Upper lobe of left lung (tissue), 6 donors: ENCODE measurements at regions not wholly inside any gene's neighbourhood (a gene's known extent, or its start where the extent isn't known, plus 50 kb on each side); places are given as distances from the start of the nearest gene placed in this dataset.

Experiments used
- ATAC-seq, 2 donors: fragments of 200-7000 bp; cut with Tn5 transposase; one replicate each; pipeline ENCODE4 v1.9.1; 2022; ENCODE audit warnings: mild to moderate bottlenecking in 2 of 2, moderate library complexity in 2 of 2; ENCODE audit not compliant: low FRiP score in 2 of 2
- DNase-seq, 2 donors: peaks; one replicate each; pipeline ENCODE4 v3.0.0-alpha.2; 2019 to 2020
- H3K27ac ChIP-seq, 4 donors: fragments of 200-600 bp; sonication (generic); one replicate each; pipeline ENCODE4 v1.5.1; 2016 to 2019
- H3K27me3 ChIP-seq, 4 donors: fragments of 200-600 bp; sonication (generic); one replicate each; pipeline ENCODE4 v1.5.1; 2017 to 2019
- H3K36me3 ChIP-seq, 4 donors: fragments of 200-600 bp; sonication (generic); one replicate each; pipeline ENCODE4 v1.5.1; 2016 to 2019
- H3K4me1 ChIP-seq, 4 donors: fragments of 200-600 bp; sonication (generic); one replicate each; pipeline ENCODE4 v1.5.1; 2018 to 2019
- H3K4me3 ChIP-seq, 4 donors: fragments of 200-600 bp; sonication (generic); one replicate each; pipeline ENCODE4 v1.5.1; 2017 to 2019; ENCODE audit warnings: mild to moderate bottlenecking in 2 of 4, moderate library complexity in 1 of 4
- H3K9me3 ChIP-seq, 4 donors: fragments of 200-600 bp; sonication (generic); one replicate each; pipeline ENCODE4 v1.5.1; 2018 to 2019
- EP300 ChIP-seq, 4 donors: sonication (generic); formaldehyde crosslinking; IDR thresholded peaks; one replicate each; pipeline ENCODE4 v1.5.1; 2017; ENCODE audit warnings: antibody characterized with exemption in 4 of 4, control low read depth in 2 of 4
- POLR2A ChIP-seq, 4 donors: fragments of 450-650 bp; IDR thresholded peaks; one replicate each; pipeline ENCODE4 v1.5.1; 2016 to 2017; ENCODE audit warnings: antibody characterized with exemption in 4 of 4, mild to moderate bottlenecking in 2 of 4
- POLR2AphosphoS5 ChIP-seq, 2 donors: sonication (generic); formaldehyde crosslinking; IDR thresholded peaks; one replicate each; pipeline ENCODE4 v1.5.1; 2017; ENCODE audit warnings: antibody characterized with exemption in 2 of 2
- WGBS, 2 donors: methylation state at CpG; one replicate each; pipeline ENCODE4 v1.1.5; 2017 to 2018; 5-methylcytosine and 5-hydroxymethylcytosine counted together
- TF ChIP-seq, protein P1 (sequence below), 6 experiments: fragments of 450-650 bp in 4 of 6; fragments of 200-600 bp in 2 of 6; sonication (generic) in 2 of 6; IDR thresholded peaks; one replicate each; pipeline ENCODE4 v1.5.1; 2016 to 2019; ENCODE audit warnings: antibody characterized with exemption in 6 of 6
- donor health status: DM: no; HTN: no; CAD: no; lungs with moderate emphysema.
- donor health status: DM: no; HTN: yes; CAD: no; lungs with severe emphysema.

DNA sequence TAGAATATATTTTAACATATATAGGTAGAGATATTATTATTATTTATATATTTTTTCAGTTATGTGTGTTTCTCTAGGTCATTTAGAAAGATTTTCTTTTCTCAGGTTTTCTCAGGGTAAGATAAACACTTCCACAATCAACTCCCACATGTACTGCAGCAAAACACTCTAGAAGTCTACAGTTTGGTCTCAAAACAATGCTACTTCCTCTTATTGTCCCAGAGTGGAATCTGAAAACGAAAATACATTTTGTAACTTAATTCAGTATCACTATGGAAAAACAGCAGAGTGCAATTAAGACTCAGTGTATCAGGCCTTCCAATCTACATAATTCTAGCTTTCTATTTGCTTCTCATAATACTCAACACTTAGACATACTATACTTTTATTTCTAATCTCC, 190.1 kb upstream of the SLC35G4 start:
- Histone ChIP-seq H3K4me3 (no peak overlapping the region), H3K4me1 (no peaks in the 10 kb centered on the region), H3K27me3 (no peaks in the 10 kb centered on the region), H3K9me3 (no peaks in the 10 kb centered on the region), H3K27ac (no peak overlapping the region), H3K36me3 (no peaks in the 10 kb centered on the region)
- WGBS, 2 donors: 26 to 44% methylated on average over 1 of the region's 1 CpG
- ATAC-seq: no peak
- no peak for DNase-seq
- TF ChIP-seq POLR2A (IDR thresholded peaks at IDR 0.05) (no peak), EP300 (IDR thresholded peaks at IDR 0.05) (no peak), POLR2AphosphoS5 (IDR thresholded peaks at IDR 0.05) (no peak)
- TF ChIP-seq, protein P1, sequence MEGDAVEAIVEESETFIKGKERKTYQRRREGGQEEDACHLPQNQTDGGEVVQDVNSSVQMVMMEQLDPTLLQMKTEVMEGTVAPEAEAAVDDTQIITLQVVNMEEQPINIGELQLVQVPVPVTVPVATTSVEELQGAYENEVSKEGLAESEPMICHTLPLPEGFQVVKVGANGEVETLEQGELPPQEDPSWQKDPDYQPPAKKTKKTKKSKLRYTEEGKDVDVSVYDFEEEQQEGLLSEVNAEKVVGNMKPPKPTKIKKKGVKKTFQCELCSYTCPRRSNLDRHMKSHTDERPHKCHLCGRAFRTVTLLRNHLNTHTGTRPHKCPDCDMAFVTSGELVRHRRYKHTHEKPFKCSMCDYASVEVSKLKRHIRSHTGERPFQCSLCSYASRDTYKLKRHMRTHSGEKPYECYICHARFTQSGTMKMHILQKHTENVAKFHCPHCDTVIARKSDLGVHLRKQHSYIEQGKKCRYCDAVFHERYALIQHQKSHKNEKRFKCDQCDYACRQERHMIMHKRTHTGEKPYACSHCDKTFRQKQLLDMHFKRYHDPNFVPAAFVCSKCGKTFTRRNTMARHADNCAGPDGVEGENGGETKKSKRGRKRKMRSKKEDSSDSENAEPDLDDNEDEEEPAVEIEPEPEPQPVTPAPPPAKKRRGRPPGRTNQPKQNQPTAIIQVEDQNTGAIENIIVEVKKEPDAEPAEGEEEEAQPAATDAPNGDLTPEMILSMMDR (IDR thresholded peaks at IDR 0.05): no peak

DNA sequence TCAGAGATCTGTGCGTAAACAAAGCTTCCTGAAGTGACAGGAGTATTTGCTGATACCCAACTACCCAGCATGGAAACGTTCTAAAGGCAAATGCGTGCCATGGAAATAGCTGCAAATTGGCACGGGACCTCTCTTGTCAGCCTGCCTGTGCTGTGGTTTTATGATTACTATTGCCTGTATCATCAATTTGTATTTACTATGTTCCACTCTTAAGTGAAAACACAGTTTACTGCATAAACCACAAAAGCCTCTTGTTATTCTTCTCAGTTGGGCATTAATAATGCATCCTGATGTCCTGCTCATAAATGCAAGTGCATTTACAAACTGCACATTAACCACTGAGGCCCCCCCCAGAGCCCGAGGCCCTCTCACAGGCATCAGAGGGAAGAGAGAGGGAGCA, 196.6 kb upstream of the SLC35G4 start:
- WGBS, 2 donors: 45 to 64% methylated on average over 5 of the region's 5 CpGs
- DNase-seq: no peak
- Histone ChIP-seq H3K27ac (no peak overlapping the region), H3K27me3 (no peaks in the 10 kb centered on the region), H3K4me1 (no peaks in the 10 kb centered on the region), H3K9me3 (no peaks in the 10 kb centered on the region), H3K36me3 (no peaks in the 10 kb centered on the region), H3K4me3 (no peak overlapping the region)
- TF ChIP-seq, protein P1 (IDR thresholded peaks at IDR 0.05): no peak
- no peak for TF ChIP-seq POLR2AphosphoS5 (IDR thresholded peaks at IDR 0.05)
- no peak for TF ChIP-seq EP300 (IDR thresholded peaks at IDR 0.05)
- TF ChIP-seq POLR2A (IDR thresholded peaks at IDR 0.05): no peak
- ATAC-seq: no peak

DNA sequence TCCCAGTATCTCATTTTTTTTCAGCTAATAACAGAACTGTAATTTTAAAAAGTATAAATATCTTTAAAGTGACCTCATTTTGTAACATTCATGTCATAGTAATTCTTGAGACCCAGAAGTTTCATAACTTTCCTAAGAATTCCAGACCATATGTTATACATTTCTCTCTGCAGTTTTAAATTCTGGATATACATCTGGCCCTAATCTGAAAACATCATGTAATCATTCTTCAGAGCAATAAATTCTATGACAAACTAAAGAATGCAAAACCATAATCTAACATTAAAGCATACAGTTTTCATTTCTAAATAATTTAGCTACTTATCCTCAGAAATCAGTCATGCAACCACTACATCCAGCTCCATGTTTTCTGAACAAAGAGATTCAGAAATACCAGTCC, 198.3 kb upstream of the SLC35G4 start:
- H3K9me3 ChIP-seq: no peaks in the 10 kb centered on the region
- no peaks in the 10 kb centered on the region for H3K36me3 ChIP-seq
- no peak overlapping the region for H3K27ac ChIP-seq
- no peak overlapping the region for H3K4me3 ChIP-seq
- no peaks in the 10 kb centered on the region for H3K4me1 ChIP-seq
- TF ChIP-seq EP300 (IDR thresholded peaks at IDR 0.05): no peak
- TF ChIP-seq, protein P1 (IDR thresholded peaks at IDR 0.05): no peak
- TF ChIP-seq POLR2AphosphoS5 (IDR thresholded peaks at IDR 0.05): no peak
- TF ChIP-seq POLR2A (IDR thresholded peaks at IDR 0.05): no peak
- no peak for ATAC-seq
- no peaks in the 10 kb centered on the region for H3K27me3 ChIP-seq
- DNase-seq: no peak

DNA sequence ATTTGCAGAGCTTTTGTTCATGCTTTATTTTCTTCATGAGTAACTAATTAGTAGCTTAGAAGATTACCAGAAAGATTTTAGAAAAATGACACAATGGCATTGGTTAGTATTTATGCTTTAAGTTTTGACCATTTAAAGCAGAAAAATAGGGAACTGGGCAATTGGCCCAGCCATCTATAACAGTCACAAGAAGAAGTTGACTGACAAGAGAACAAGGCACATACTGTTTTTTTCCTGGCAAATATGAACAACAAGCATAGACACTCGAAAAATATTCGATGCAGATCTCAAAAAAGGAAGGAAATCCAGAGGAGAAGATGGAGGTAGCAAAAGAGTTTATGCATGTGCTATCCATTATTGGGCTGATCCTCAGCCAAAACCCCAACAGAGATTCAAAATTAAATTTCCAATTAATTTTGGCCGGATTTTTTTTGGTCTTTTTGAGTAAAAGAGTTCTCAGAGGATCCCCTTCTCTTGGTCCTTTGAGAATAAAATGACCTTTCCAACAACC, 200.8 kb upstream of the SLC35G4 start:
- DNase-seq (no peak), ATAC-seq (no peak)
- Histone ChIP-seq H3K36me3 (no peaks in the 10 kb centered on the region), H3K9me3 (no peaks in the 10 kb centered on the region), H3K27me3 (no peaks in the 10 kb centered on the region), H3K4me1 (no peaks in the 10 kb centered on the region), H3K27ac (no peak overlapping the region), H3K4me3 (no peak overlapping the region)
- TF ChIP-seq POLR2AphosphoS5 (IDR thresholded peaks at IDR 0.05) (no peak), EP300 (IDR thresholded peaks at IDR 0.05) (no peak), POLR2A (IDR thresholded peaks at IDR 0.05) (no peak)
- TF ChIP-seq, protein P1 (IDR thresholded peaks at IDR 0.05): no peak
- WGBS, 2 donors: 64 to 68% methylated on average over 3 of the region's 3 CpGs

DNA sequence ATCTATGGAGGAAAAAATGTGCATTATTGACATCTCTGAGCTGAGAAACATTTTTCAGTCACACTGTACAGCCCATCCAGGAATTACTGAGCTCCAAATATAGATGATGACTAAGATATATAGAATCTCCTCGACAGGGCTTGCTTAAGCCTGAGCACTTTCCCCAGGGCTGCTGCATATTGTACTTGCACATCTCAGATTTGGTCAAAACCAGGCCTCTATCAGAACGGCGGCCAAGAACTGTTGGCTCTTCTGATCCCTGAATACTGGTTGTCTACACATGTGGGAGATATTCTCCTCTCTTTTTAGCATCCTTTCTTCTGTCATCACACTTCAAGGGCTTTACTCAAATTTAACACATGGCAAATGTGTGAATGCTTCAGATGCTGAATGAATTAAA, 201.5 kb upstream of the SLC35G4 start:
- TF ChIP-seq POLR2AphosphoS5 (IDR thresholded peaks at IDR 0.05) (no peak), POLR2A (IDR thresholded peaks at IDR 0.05) (no peak), EP300 (IDR thresholded peaks at IDR 0.05) (no peak)
- TF ChIP-seq, protein P1 (IDR thresholded peaks at IDR 0.05): no peak
- Histone ChIP-seq H3K27me3 (no peaks in the 10 kb centered on the region), H3K9me3 (no peaks in the 10 kb centered on the region), H3K4me3 (no peak overlapping the region), H3K36me3 (no peaks in the 10 kb centered on the region), H3K4me1 (no peaks in the 10 kb centered on the region), H3K27ac (no peak overlapping the region)
- ATAC-seq: no peak
- DNase-seq: no peak
- WGBS, 2 donors: 76 to 82% methylated on average over 3 of the region's 3 CpGs
